HG03460 (cell line): ENCODE measurements at regions not wholly inside any gene's neighbourhood (a gene's known extent, or its start where the extent isn't known, plus 50 kb on each side); places are given as distances from the start of the nearest gene placed in this dataset.
"Not testable (repeated sequence)": the region's sequence is repeated elsewhere in the genome, so short reads cannot be mapped to it uniquely, and the experiment has no call there.

Experiments used
- ATAC-seq: cut with Tn5 transposase; IDR thresholded peaks from one replicate; pipeline ENCODE4 v1.9.1; 2021; ENCODE audit not compliant: unreplicated experiment

- no peak for ATAC-seq
These were observed 71.6 kb downstream of the TFAP2A start for GRCh38 chr6:10343320-10343719.

- no peak for ATAC-seq
These were observed 73.3 kb downstream of the TFAP2A start for GRCh38 chr6:10341605-10342004.

- ATAC-seq, result no peak
These were observed 76.7 kb downstream of the TFAP2A start for GRCh38 chr6:10338151-10338550.

- not testable (repeated sequence) for ATAC-seq
These were observed 77.5 kb downstream of the TFAP2A start for GRCh38 chr6:10337376-10337775.

GRCh38 chr6:10332111-10332510 lies 82.8 kb downstream of the TFAP2A start:
- ATAC-seq, result no peak

- no peak for ATAC-seq
These were observed 83.4 kb downstream of the TFAP2A start for GRCh38 chr6:10331334-10331968.

GRCh38 chr6:10330515-10330914 lies 84.4 kb downstream of the TFAP2A start:
- ATAC-seq, result no peak

GRCh38 chr6:10323018-10323417 lies 91.9 kb downstream of the TFAP2A start:
- no peak for ATAC-seq

- ATAC-seq, result no peak
These were observed 94.6 kb downstream of the TFAP2A start for GRCh38 chr6:10320291-10320690.

GRCh38 chr6:10316373-10316721 lies 98.5 kb downstream of the TFAP2A start:
- ATAC-seq, result no peak

GRCh38 chr6:10315658-10316372 lies 99.1 kb downstream of the TFAP2A start:
- no peak for ATAC-seq

- no peak for ATAC-seq
These were observed 99.8 kb downstream of the TFAP2A start for GRCh38 chr6:10315034-10315433.

GRCh38 chr6:10314163-10314955 lies 100.5 kb downstream of the TFAP2A start:
- no peak for ATAC-seq

- ATAC-seq, result no peak
These were observed 101.1 kb downstream of the TFAP2A start for GRCh38 chr6:10313799-10314162.

GRCh38 chr6:10312445-10312844 lies 102.4 kb downstream of the TFAP2A start:
- ATAC-seq, result no peak

GRCh38 chr6:10311546-10312405 lies 103.1 kb downstream of the TFAP2A start:
- not testable (repeated sequence) for ATAC-seq

GRCh38 chr6:10310826-10311225 lies 104.0 kb downstream of the TFAP2A start:
- ATAC-seq, result no peak

- ATAC-seq, result no peak
These were observed 104.6 kb downstream of the TFAP2A start for GRCh38 chr6:10310330-10310653.

GRCh38 chr6:10309457-10310329 lies 105.2 kb downstream of the TFAP2A start:
- ATAC-seq, result no peak

GRCh38 chr6:10307476-10307875 lies 107.4 kb downstream of the TFAP2A start:
- no peak for ATAC-seq
